HepG2 (cell line): ENCODE measurements at regions not wholly inside any gene's neighbourhood (a gene's known extent, or its start where the extent isn't known, plus 50 kb on each side); places are given as distances from the start of the nearest gene placed in this dataset.

Experiments used
- CBX5 ChIP-seq: sonication (generic); formaldehyde crosslinking; IDR thresholded peaks from 2 replicates; pipeline ENCODE4 v1.4.0; 2020; ENCODE audit warnings: missing genetic modification reagents, borderline replicate concordance
- ERF ChIP-seq: IDR thresholded peaks from 2 replicates; pipeline ENCODE4 v1.6.1; 2018; ENCODE audit warnings: missing biosample characterization, missing genetic modification reagents
- FOXP1 ChIP-seq, 2 experiments: fragments of 450-650 bp in 1 of 2; IDR thresholded peaks; 2 replicates each; pipeline ENCODE4 v1.6.1; 2017 to 2018; ENCODE audit warnings: antibody characterized with exemption in 1 of 2
- HDAC2 ChIP-seq: sonication (generic); formaldehyde crosslinking; IDR thresholded peaks from 2 replicates; pipeline ENCODE4 v1.4.0; 2020; ENCODE audit warnings: missing genetic modification reagents
- HNRNPK ChIP-seq: fragments of 200-400 bp; formaldehyde crosslinking; IDR thresholded peaks from 2 replicates; pipeline ENCODE4 v1.6.1; 2018; ENCODE audit warnings: low read length, low read depth, moderate library complexity, mild to moderate bottlenecking; ENCODE audit not compliant: poor library complexity, severe bottlenecking
- MXD4 ChIP-seq: IDR thresholded peaks from 2 replicates; pipeline ENCODE4 v1.6.1; 2016; ENCODE audit warnings: mild to moderate bottlenecking, missing biosample characterization, missing genetic modification reagents
- NFYC ChIP-seq: IDR thresholded peaks from 2 replicates; pipeline ENCODE4 v1.6.1; 2016; ENCODE audit warnings: missing genetic modification reagents, missing compliant biosample characterization
- NPAS2 ChIP-seq: sonication (generic); formaldehyde crosslinking; IDR thresholded peaks from 2 replicates; pipeline ENCODE4 v1.8.0; 2022; ENCODE audit warnings: mild to moderate bottlenecking, missing genetic modification reagents, borderline replicate concordance
- PHF21A ChIP-seq: sonication (generic); formaldehyde crosslinking; IDR thresholded peaks from 2 replicates; pipeline ENCODE4 v1.5.0; 2020; ENCODE audit warnings: mild to moderate bottlenecking, missing genetic modification reagents
- RAD51 ChIP-seq: fragments of 450-650 bp; IDR thresholded peaks from 2 replicates; pipeline ENCODE4 v1.6.1; 2016; ENCODE audit warnings: borderline replicate concordance
- STAT5B ChIP-seq: sonication (generic); formaldehyde crosslinking; IDR thresholded peaks from 2 replicates; pipeline ENCODE4 v1.4.0; 2020; ENCODE audit warnings: missing genetic modification reagents
- TARDBP ChIP-seq: sonication (generic); formaldehyde crosslinking; IDR thresholded peaks from 2 replicates; pipeline ENCODE4 v1.8.0; 2022; ENCODE audit warnings: mild to moderate bottlenecking, missing genetic modification reagents
- TBX2 ChIP-seq: sonication (generic); formaldehyde crosslinking; IDR thresholded peaks from 2 replicates; pipeline ENCODE4 v1.5.0; 2020; ENCODE audit warnings: missing genetic modification reagents, mild to moderate bottlenecking, borderline replicate concordance
- ZBTB7A ChIP-seq: sonication (generic); formaldehyde crosslinking; IDR thresholded peaks from 2 replicates; pipeline ENCODE4 v1.8.0; 2022; ENCODE audit warnings: mild to moderate bottlenecking, missing genetic modification reagents
- ZNF24 ChIP-seq: fragments of 450-650 bp; IDR thresholded peaks from 2 replicates; pipeline ENCODE4 v1.6.1; 2017; ENCODE audit warnings: antibody characterized with exemption, mild to moderate bottlenecking
- ZNF251 ChIP-seq: sonication (generic); formaldehyde crosslinking; IDR thresholded peaks from 2 replicates; pipeline ENCODE4 v1.9.0; 2021; ENCODE audit warnings: mild to moderate bottlenecking, missing genetic modification reagents
- ZNF263 ChIP-seq: sonication (generic); formaldehyde crosslinking; IDR thresholded peaks from 2 replicates; pipeline ENCODE4 v1.4.0; 2020; ENCODE audit warnings: missing genetic modification reagents
- ZNF274 ChIP-seq: sonication (generic); formaldehyde crosslinking; IDR thresholded peaks from 2 replicates; pipeline ENCODE4 v1.5.1; 2020; ENCODE audit warnings: mild to moderate bottlenecking, missing genetic modification reagents
- ZNF354B ChIP-seq: sonication (generic); formaldehyde crosslinking; IDR thresholded peaks from 2 replicates; pipeline ENCODE4 v1.8.0; 2022; ENCODE audit warnings: mild to moderate bottlenecking, missing genetic modification reagents
- ZNF543 ChIP-seq: sonication (generic); formaldehyde crosslinking; IDR thresholded peaks from 2 replicates; pipeline ENCODE4 v1.4.0; 2020; ENCODE audit warnings: mild to moderate bottlenecking, missing genetic modification reagents
- ZNF605 ChIP-seq: sonication (generic); formaldehyde crosslinking; IDR thresholded peaks from 2 replicates; pipeline ENCODE4 v1.8.0; 2022; ENCODE audit warnings: mild to moderate bottlenecking, missing genetic modification reagents
- ZSCAN25 ChIP-seq: sonication (generic); formaldehyde crosslinking; IDR thresholded peaks from 2 replicates; pipeline ENCODE4 v1.8.0; 2022; ENCODE audit warnings: mild to moderate bottlenecking, missing genetic modification reagents
- TF ChIP-seq, protein P1 (sequence below), 2 experiments: sonication (generic) in 1 of 2; formaldehyde crosslinking in 1 of 2; IDR thresholded peaks; 2 replicates each; pipeline versions ENCODE4 v1.4.0 to v1.6.1; 2016 to 2020; ENCODE audit warnings: borderline replicate concordance in 1 of 2, low read depth in 1 of 2, mild to moderate bottlenecking in 1 of 2, missing genetic modification reagents in 1 of 2
- TF ChIP-seq, protein P2 (sequence below): IDR thresholded peaks from 2 replicates; pipeline ENCODE4 v1.6.1; 2016; ENCODE audit warnings: mild to moderate bottlenecking
- TF ChIP-seq, protein P3 (sequence below): sonication (generic); formaldehyde crosslinking; IDR thresholded peaks from 2 replicates; pipeline ENCODE4 v1.4.0; 2020; ENCODE audit warnings: missing genetic modification reagents

DNA sequence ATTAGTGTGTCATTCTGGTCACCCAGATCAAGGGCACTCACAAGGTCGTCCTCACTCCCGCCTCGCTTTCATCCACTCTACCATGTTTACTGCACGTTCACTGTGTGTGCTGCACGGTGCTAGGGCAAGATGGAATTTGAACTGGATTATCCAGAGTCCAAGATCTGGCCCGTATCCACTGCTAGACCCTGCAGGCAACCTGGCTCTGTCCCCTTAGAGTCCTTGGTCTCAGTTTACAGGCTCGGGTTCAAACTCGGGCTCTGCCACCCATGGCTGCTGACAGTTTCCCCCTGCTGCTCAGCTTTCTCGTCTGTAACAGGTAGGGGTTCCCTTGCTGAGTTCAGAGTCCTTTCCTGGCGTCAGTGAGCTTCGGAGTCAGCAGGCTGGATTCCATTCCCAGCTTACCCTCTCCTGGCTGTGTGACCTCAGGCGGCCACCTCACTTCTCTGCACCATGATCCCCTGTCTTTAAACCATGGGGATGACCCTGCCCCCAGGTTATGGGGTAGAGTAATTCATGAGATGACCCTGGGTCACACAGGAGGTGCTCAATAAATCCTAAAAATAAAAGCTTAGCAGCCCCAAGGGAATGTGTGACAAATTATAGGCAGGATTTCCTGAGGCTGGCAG lies 79.6 kb upstream of the SLC6A6 start (continued):
- TF ChIP-seq, protein P1, sequence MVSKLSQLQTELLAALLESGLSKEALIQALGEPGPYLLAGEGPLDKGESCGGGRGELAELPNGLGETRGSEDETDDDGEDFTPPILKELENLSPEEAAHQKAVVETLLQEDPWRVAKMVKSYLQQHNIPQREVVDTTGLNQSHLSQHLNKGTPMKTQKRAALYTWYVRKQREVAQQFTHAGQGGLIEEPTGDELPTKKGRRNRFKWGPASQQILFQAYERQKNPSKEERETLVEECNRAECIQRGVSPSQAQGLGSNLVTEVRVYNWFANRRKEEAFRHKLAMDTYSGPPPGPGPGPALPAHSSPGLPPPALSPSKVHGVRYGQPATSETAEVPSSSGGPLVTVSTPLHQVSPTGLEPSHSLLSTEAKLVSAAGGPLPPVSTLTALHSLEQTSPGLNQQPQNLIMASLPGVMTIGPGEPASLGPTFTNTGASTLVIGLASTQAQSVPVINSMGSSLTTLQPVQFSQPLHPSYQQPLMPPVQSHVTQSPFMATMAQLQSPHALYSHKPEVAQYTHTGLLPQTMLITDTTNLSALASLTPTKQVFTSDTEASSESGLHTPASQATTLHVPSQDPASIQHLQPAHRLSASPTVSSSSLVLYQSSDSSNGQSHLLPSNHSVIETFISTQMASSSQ (IDR thresholded peaks at IDR 0.05; ENCODE audit: low read depth): no peak
- TF ChIP-seq, protein P1 (CRISPR knock-in tag; IDR thresholded peaks at IDR 0.05; ENCODE audit: borderline replicate concordance): no peak
- TF ChIP-seq ZNF24: no peak; the same call in 1 of the 2 replicates
- TF ChIP-seq CBX5: no peak
- no peak for TF ChIP-seq NPAS2
- peak; percentile 15; the same call in 1 of the 2 replicates for TF ChIP-seq PHF21A
- peak; percentile 86 for TF ChIP-seq TBX2 (CRISPR knock-in tag)
- peak; percentile 51; the same call in 1 of the 2 replicates for TF ChIP-seq MXD4
- TF ChIP-seq ZBTB7A (CRISPR knock-in tag): no peak
- no peak for TF ChIP-seq STAT5B (CRISPR knock-in tag)
- TF ChIP-seq HDAC2 (CRISPR knock-in tag): peak; percentile 63; the same call in 1 of the 2 replicates
- no peak for TF ChIP-seq HNRNPK
- no peak for TF ChIP-seq ERF (CRISPR knock-in tag)
- TF ChIP-seq ZNF354B: no peak
- TF ChIP-seq FOXP1 (IDR thresholded peaks at IDR 0.05): no peak
- peak; percentile 64 for TF ChIP-seq FOXP1 (CRISPR knock-in tag; IDR thresholded peaks at IDR 0.05)
- TF ChIP-seq ZNF274 (CRISPR knock-in tag): no peak
- TF ChIP-seq ZNF605 (CRISPR knock-in tag): peak; percentile 20; the same call in 1 of the 2 replicates
- 0 out of 2 replicates have a peak, but pooled peaks have one; percentile 48 for TF ChIP-seq ZSCAN25 (CRISPR knock-in tag)
- TF ChIP-seq, protein P2, sequence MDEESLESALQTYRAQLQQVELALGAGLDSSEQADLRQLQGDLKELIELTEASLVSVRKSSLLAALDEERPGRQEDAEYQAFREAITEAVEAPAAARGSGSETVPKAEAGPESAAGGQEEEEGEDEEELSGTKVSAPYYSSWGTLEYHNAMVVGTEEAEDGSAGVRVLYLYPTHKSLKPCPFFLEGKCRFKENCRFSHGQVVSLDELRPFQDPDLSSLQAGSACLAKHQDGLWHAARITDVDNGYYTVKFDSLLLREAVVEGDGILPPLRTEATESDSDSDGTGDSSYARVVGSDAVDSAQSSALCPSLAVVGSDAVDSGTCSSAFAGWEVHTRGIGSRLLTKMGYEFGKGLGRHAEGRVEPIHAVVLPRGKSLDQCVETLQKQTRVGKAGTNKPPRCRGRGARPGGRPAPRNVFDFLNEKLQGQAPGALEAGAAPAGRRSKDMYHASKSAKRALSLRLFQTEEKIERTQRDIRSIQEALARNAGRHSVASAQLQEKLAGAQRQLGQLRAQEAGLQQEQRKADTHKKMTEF (CRISPR knock-in tag): peak; percentile 61; the same call in 1 of the 2 replicates
- TF ChIP-seq, protein P3, sequence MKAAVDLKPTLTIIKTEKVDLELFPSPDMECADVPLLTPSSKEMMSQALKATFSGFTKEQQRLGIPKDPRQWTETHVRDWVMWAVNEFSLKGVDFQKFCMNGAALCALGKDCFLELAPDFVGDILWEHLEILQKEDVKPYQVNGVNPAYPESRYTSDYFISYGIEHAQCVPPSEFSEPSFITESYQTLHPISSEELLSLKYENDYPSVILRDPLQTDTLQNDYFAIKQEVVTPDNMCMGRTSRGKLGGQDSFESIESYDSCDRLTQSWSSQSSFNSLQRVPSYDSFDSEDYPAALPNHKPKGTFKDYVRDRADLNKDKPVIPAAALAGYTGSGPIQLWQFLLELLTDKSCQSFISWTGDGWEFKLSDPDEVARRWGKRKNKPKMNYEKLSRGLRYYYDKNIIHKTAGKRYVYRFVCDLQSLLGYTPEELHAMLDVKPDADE (CRISPR knock-in tag): no peak
- no peak for TF ChIP-seq ZNF251
- TF ChIP-seq TARDBP: peak; percentile 73; the same call in 1 of the 2 replicates
- 0 out of 2 replicates have a peak, but pooled peaks have one; percentile 22 for TF ChIP-seq ZNF263 (CRISPR knock-in tag)
- no peak for TF ChIP-seq RAD51
- TF ChIP-seq ZNF543 (CRISPR knock-in tag): peak; percentile 61; the same call in 1 of the 2 replicates
- no peak for TF ChIP-seq NFYC (CRISPR knock-in tag)
